ENCODE measurements at regions not wholly inside any gene's neighbourhood (a gene's known extent, or its start where the extent isn't known, plus 50 kb on each side); places are given as distances from the start of the nearest gene placed in this dataset.

DNA sequence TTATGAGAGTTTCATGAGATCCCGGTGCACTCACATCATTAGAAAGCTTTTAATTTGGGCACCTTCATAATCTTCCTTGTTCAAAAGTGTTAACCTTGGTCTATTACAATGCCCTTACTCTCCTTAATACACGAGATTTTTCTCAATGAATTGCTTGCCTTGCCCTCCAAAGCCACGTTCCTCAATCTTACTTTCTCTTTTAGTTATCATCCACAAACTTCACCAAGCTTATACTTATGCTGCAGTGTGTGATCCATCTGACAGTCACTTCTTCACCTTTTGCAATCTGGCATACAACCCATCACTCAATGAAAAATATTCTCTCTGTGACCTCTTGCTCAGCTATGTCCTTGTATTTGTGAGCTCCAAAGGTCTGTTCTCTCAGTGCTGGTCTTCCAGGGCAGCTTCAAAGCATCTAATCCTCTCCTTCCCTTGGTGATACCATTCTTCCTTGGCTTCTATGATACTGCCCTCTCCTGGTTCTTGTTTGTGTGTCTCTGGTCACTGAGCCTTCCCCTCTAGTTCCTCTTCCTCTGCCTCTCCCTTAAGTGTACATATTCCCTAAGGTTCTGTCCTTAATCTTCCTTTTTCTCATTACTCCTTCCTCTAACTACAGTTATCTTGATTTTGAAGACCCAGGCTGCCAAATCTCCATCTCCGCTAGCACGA lies 202.2 kb upstream of the STARD13 start:
- Mint-ChIP-seq H3K9me3 (ENCODE audit: low read depth) (peaks cover 5% of the 10 kb centered on the region), H3K4me3 (no peak overlapping the region), H3K36me3 (ENCODE audit: low read depth) (no peaks in the 10 kb centered on the region), H3K4me1 (no peaks in the 10 kb centered on the region), H3K27me3 (peaks cover 8% of the 10 kb centered on the region), H3K27ac (no peak overlapping the region)
- ChIA-PET POLR2A (no interaction called here), CTCF (no interaction called here)
- ATAC-seq (no peak), DNase-seq (no peak)
- intact Hi-C loops (cut with DNase I, micrococcal nuclease): no loop called here

DNA sequence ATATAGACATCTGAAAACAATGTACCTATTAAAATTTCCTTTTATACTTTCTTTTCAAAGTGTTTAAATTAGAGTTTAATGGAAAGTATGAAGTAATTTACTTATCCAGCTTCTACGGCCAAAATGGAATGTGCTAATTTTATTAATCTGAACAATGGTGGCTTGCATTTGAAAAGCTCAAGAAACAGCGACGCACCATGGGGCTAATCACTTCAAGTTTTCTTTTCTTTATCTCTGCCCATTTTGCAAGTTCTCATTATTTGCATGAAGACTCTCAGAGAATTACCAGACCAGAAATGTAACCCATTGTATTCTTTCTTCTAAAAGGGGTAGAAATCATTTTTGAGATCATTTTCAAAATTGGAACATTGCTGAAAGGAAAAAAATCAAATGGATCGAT lies 204.0 kb upstream of the STARD13 start:
- ATAC-seq (no peak), DNase-seq (no peak)
- no peaks in the 10 kb centered on the region for H3K36me3 Mint-ChIP-seq (ENCODE audit: low read depth)
- no peak overlapping the region for H3K4me3 Mint-ChIP-seq
- peaks cover 10% of the 10 kb centered on the region for H3K27me3 Mint-ChIP-seq
- intact Hi-C loops (cut with DNase I, micrococcal nuclease): no loop called here
- peaks cover 3% of the 10 kb centered on the region for H3K9me3 Mint-ChIP-seq (ENCODE audit: low read depth)
- H3K27ac Mint-ChIP-seq: no peak overlapping the region
- no peaks in the 10 kb centered on the region for H3K4me1 Mint-ChIP-seq
- POLR2A ChIA-PET: no interaction called here
- CTCF ChIA-PET: interaction anchor here (0.7 kb wide), 1 partner anchor 561 kb away, joined by 3 read pairs; no protein-coding TSS in a partner anchor

DNA sequence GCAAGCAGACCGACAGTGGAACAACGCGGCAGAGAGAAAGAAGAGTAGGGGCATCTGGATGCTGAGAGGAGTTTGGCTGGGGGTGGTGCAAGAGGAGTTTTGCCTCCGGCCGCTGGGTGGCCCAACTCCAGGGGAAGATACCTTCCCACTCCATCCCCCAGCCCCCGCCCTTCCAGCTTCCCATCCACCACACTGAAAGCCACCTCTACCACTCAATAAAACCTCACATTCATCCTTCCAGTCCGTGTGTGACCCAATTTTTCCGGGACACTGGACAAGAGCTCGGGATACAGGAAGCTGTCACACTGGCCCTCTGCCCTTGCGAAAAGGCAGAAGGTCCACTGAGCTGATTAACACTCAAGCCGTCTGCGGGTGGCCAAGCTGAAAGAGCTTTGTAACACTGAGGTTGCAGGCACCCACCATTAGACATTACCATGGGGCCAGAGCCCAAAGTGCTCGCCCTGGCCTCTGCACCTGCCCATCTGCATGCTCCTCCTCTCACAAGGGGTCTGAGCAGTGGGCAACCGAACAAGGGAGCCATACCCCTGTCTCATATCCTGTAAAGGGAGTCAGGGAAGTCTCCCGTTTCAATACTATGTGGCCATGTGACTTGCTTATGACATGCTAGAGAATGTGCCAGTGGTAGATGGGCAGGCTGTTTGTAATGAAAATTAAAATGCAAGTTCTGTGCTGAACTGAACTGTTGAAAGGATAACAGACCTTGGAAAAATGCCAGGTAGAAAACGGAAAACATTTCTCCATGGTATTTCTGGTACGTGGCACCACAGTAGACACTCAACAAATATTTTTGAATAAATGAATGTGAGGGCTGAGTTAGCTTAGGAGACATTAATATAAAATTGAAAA lies 205.1 kb upstream of the STARD13 start:
- no peaks in the 10 kb centered on the region for H3K4me1 Mint-ChIP-seq
- peaks cover 10% of the 10 kb centered on the region for H3K27me3 Mint-ChIP-seq
- H3K36me3 Mint-ChIP-seq (ENCODE audit: low read depth): no peaks in the 10 kb centered on the region
- ChIA-PET POLR2A (no interaction called here), CTCF (no interaction called here)
- ATAC-seq (no peak), DNase-seq (no peak)
- intact Hi-C loops (cut with DNase I, micrococcal nuclease): no loop called here
- H3K27ac Mint-ChIP-seq: no peak overlapping the region
- no peak overlapping the region for H3K4me3 Mint-ChIP-seq
- H3K9me3 Mint-ChIP-seq (ENCODE audit: low read depth): no peaks in the 10 kb centered on the region

DNA sequence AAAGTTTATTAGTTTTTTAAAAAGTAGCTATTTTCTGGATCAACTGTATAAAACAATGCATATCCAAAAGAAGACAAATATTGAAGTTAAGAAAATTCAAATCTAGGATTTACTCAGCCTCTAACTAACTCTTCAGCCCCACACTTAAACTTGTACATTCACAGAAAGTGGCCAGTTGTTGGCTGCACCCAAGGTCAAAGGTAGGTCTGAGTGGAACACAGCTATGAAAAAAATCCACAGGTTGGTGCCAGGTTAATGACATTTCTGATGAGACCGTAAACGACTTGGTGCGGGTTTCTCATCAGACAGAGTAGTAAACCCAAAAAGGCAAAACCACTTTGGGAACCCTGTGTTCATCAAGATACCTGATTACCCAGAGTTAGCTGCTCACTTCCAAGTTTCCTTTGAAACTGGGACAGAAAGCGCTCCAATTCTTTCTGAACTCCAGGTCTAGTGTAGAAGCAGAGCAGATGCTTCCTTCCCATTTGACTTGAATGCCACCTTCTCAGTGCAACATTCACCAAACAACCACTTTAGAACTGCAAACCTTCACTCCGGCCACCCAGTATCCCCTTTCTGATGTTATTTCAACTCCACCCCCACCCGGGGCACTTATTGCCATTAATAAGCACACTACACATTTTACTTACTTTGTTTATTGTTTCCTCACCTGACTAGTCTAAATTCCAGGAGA lies 208.3 kb upstream of the STARD13 start:
- Mint-ChIP-seq H3K36me3 (ENCODE audit: low read depth) (no peaks in the 10 kb centered on the region), H3K9me3 (ENCODE audit: low read depth) (no peaks in the 10 kb centered on the region), H3K27me3 (peaks cover 6% of the 10 kb centered on the region), H3K4me1 (no peaks in the 10 kb centered on the region), H3K4me3 (no peak overlapping the region), H3K27ac (no peak overlapping the region)
- ChIA-PET CTCF (no interaction called here), POLR2A (no interaction called here)
- DNase-seq: no peak
- ATAC-seq: no peak
- intact Hi-C loops (cut with DNase I, micrococcal nuclease): no loop called here

DNA sequence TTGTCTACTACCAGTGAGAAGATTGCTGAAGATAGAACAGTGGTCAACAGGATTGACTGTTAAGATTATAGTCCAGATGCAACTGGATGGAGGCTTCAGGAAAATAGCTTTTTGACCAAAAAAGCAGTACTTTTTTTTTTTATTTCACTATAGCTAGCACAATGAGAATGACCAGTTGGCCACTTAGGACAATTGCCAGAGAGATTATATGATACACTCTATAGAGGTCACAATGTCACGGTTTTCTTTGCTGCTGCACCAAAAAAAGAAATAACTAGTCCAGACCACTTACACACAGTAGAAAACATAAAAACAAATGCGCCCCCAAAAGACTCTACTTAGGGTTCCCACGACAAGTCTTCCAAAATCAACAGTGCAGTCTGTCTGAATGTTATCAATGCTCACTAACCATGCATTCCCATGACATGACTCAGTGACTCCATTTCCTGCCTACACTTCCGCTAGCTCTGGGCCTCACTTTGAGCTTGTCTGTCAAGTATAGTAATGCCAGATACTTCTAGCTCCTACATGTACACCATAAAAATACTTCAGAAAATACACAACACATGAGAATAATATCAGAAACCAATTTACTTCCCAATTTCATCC lies 209.1 kb upstream of the STARD13 start:
- Mint-ChIP-seq H3K27me3 (peaks cover 6% of the 10 kb centered on the region), H3K4me1 (no peaks in the 10 kb centered on the region), H3K9me3 (ENCODE audit: low read depth) (no peaks in the 10 kb centered on the region), H3K4me3 (no peak overlapping the region), H3K27ac (no peak overlapping the region), H3K36me3 (ENCODE audit: low read depth) (no peaks in the 10 kb centered on the region)
- ChIA-PET POLR2A (no interaction called here), CTCF (interaction anchor here (0.7 to 0.8 kb wide), 2 partner anchors 209 to 229 kb away, joined by 3 read pairs; partner anchors contain the start of gene STARD13)
- intact Hi-C loops (cut with DNase I, micrococcal nuclease): no loop called here
- ATAC-seq (peak; percentile 60), DNase-seq (peak; percentile 35)

DNA sequence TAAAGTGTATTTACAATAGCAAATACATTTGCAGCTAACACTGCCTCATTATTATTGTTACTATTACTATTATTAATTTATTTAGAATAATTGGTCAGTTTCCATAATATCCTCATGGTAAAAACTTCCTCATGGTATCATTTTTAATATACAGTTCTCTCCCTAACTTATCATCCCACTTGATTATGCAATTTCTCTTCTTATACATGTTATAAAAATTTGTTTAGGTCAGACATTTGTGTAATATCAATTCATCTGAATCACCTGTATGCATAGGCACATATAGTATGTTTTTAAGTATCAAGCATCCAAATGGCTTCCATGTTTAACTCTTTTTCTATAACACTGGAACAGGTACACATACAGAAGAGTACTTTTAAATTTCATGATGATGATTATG lies 210.8 kb upstream of the STARD13 start:
- POLR2A ChIA-PET: no interaction called here
- CTCF ChIA-PET: no interaction called here
- intact Hi-C loops (cut with DNase I, micrococcal nuclease): no loop called here
- Mint-ChIP-seq H3K27me3 (peaks cover 6% of the 10 kb centered on the region), H3K4me1 (no peaks in the 10 kb centered on the region), H3K36me3 (ENCODE audit: low read depth) (no peaks in the 10 kb centered on the region), H3K4me3 (no peak overlapping the region), H3K27ac (no peak overlapping the region), H3K9me3 (ENCODE audit: low read depth) (no peaks in the 10 kb centered on the region)
- no peak for DNase-seq
- no peak for ATAC-seq

DNA sequence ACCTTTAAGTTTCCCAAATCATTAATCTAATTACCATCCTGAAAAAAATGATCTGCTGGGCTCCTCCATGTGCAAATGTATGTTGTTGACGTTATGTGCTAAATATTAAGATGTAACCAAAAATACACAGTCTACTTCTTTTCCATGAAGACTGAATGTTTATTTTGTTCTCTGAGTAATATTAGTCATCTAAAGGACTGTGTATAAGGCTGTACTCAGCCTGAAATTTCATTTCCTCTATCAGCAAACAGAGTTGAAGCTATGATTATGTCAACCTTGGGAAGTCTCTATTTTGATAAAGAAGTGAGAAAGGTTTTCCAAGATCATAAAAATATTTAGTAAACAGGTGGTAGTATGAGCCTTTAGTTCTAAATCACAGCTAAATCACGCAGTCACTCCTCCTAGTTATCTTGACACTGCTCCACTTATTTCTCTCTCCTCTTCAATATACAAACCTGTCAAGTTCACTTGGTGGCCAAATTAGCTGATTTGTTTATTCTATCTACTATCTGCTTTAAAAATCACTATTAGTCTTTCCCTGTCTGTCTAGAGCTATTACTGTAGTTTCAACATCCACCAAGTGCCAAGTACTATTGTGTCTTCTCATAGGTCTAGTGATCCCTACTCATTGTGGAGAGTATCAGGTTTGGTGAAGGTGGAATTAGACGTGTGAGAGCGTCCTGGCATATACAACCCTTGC lies 211.7 kb upstream of the STARD13 start:
- Mint-ChIP-seq H3K9me3 (ENCODE audit: low read depth) (no peaks in the 10 kb centered on the region), H3K36me3 (ENCODE audit: low read depth) (no peaks in the 10 kb centered on the region), H3K4me3 (no peak overlapping the region), H3K27ac (no peak overlapping the region), H3K4me1 (no peaks in the 10 kb centered on the region), H3K27me3 (peaks cover 8% of the 10 kb centered on the region)
- DNase-seq (no peak), ATAC-seq (no peak)
- POLR2A ChIA-PET: no interaction called here
- intact Hi-C loops (cut with DNase I, micrococcal nuclease): no loop called here
- CTCF ChIA-PET: no interaction called here

DNA sequence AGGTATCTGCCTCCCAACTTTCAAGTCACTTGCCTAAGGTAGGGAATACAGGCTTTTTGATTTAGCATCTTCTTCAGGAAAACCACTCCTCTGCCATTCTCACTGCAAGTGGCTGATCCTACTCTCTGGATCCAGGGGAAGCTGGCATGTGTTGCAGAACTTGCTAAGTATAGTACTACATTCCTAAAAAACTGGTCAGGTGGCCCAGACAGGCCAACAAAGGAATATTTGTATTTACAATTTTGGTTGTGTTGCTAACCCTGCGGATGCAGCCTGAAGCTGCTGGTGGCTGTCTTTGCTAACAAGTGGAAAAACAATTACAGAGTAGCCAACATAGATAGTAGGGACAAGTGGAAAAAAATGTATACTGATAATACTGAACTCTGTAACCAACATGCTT lies 222.5 kb upstream of the STARD13 start:
- ATAC-seq (no peak), DNase-seq (no peak)
- H3K36me3 Mint-ChIP-seq (ENCODE audit: low read depth): no peaks in the 10 kb centered on the region
- ChIA-PET POLR2A (no interaction called here), CTCF (no interaction called here)
- H3K27ac Mint-ChIP-seq: no peak overlapping the region
- H3K4me3 Mint-ChIP-seq: no peak overlapping the region
- H3K4me1 Mint-ChIP-seq: no peaks in the 10 kb centered on the region
- peaks cover 2% of the 10 kb centered on the region for H3K27me3 Mint-ChIP-seq
- H3K9me3 Mint-ChIP-seq (ENCODE audit: low read depth): no peaks in the 10 kb centered on the region
- intact Hi-C loops (cut with DNase I, micrococcal nuclease): no loop called here

DNA sequence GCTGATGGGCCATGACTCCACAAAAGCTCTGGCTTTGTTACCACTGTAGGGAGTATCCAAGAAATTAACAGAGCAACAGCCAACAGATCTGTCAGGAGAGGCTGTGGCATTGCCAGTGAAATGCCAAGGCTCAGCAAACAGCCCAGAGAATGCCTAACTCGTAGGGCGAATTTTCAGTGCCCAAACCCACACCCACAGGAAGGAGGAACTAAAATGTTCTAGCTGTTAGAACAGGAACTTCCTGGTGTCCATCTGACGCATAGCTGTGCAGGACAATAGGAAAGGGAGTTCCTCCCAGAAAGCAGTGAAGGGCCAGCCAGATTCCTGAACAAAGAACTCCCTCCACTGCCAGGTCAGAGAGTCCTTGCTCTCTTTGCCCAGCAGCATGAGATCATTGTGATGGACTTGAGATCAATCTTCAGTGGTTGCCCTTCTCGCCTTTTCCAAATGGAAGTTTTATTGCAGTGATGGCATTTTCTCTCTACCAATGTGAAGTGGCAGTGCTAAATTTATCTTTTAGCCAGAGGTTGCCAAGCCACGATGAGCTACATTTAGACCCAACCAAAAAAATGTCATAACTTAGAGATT lies 224.2 kb upstream of the STARD13 start:
- Mint-ChIP-seq H3K4me1 (no peaks in the 10 kb centered on the region), H3K4me3 (no peak overlapping the region), H3K27ac (no peak overlapping the region), H3K27me3 (peaks cover 2% of the 10 kb centered on the region), H3K36me3 (ENCODE audit: low read depth) (no peaks in the 10 kb centered on the region), H3K9me3 (ENCODE audit: low read depth) (no peaks in the 10 kb centered on the region)
- POLR2A ChIA-PET: no interaction called here
- DNase-seq (no peak), ATAC-seq (no peak)
- intact Hi-C loops (cut with DNase I, micrococcal nuclease): no loop called here
- CTCF ChIA-PET: interaction anchor here (0.7 kb wide), 1 partner anchor 1373 kb away, joined by 3 read pairs; no protein-coding TSS in a partner anchor

DNA sequence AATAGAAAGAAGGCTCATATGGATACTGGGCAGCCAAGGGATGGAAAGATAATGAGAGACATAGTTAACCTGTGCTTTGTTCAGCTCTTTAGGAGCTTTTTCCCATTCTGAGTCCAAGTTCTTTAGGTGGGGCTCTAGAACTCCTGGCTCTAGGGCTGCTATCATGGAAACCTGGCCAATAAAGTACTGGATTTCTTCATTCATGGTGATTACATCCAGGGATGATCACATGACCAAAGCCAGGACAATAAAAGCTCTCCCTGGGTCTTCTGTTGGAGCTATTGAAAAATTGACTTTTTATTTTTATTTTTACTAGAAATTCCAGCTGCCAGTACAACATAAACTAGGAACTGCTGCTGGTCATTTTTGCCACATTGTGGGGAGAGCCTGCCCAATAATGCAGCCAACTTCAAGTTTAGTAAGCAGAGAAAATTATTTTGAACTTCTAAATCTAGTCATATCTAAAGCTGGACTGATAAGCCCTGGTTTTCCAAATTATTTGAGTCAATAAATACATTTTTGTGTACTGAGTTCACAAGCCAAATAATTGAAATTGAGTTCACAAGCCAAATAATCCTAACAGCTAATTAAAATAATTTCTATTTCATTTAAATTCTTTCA lies 224.9 kb upstream of the STARD13 start:
- POLR2A ChIA-PET: no interaction called here
- Mint-ChIP-seq H3K27ac (no peak overlapping the region), H3K27me3 (peaks cover 2% of the 10 kb centered on the region), H3K4me3 (no peak overlapping the region), H3K36me3 (ENCODE audit: low read depth) (no peaks in the 10 kb centered on the region), H3K4me1 (no peaks in the 10 kb centered on the region), H3K9me3 (ENCODE audit: low read depth) (no peaks in the 10 kb centered on the region)
- intact Hi-C loops (cut with DNase I, micrococcal nuclease): no loop called here
- CTCF ChIA-PET: interaction anchor here (0.6 to 0.7 kb wide), 2 partner anchors 902 to 1372 kb away, joined by 3 read pairs; no protein-coding TSS in a partner anchor
- ATAC-seq (no peak), DNase-seq (no peak)
